ENCODE measurements at regions not wholly inside any gene's neighbourhood (a gene's known extent, or its start where the extent isn't known, plus 50 kb on each side); places are given as distances from the start of the nearest gene placed in this dataset.
"Not testable (repeated sequence)": the region's sequence is repeated elsewhere in the genome, so short reads cannot be mapped to it uniquely, and the experiment has no call there.

DNA sequence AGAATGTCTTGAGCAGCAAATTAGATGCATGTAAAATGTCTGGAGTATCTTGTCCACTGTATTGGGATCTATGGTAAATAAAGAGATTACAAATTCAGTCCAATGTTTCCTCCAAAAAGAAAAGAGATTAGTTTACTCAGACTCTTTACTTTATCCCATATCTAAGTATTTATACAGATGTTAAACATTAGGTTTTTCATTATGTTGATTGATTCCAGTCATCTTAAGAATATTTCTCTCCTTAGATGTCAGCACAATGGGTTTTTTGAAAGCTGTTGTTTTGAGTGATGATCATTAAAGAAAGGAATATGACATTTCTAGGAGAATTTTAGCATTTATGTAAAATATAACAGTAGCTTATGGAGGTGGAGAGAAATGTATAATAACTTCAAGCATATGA is 938.9 kb downstream of the C4orf33 start:
- intact Hi-C loops (cut with DNase I) = no loop called here
- no peak for ATAC-seq
- no peaks in the 10 kb centered on the region for H3K36me3 ChIP-seq
- H3K4me3 ChIP-seq = no peak overlapping the region
- no peaks in the 10 kb centered on the region for H3K9me3 ChIP-seq
- H3K27me3 ChIP-seq (ENCODE audit: low read depth) = no peaks in the 10 kb centered on the region
- TF ChIP-seq CTCF (IDR thresholded peaks at IDR 0.05) = no peak
- no peaks in the 10 kb centered on the region for H3K4me1 ChIP-seq
- DNase-seq = no peak
- H3K27ac ChIP-seq = no peak overlapping the region

DNA sequence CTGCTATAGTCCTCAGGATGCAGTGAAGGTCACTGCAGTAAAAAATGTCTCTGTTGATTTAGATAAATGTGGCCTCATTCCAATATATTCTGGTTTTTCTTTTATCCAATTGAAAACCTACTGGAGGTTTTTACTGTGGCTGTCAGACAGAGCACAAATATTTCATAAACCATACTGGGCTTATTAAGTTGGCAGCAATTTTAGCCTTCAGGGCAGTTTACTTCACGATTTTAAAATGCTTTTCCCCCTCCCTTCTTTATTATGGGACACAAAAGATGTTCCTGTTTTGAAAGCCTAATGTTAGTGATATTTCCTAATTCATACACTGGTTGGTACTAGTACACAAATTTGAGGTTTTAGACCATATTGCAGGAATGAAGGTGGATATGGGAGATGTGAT is 939.4 kb downstream of the C4orf33 start:
- TF ChIP-seq CTCF (IDR thresholded peaks at IDR 0.05) = no peak
- Histone ChIP-seq H3K36me3 (no peaks in the 10 kb centered on the region), H3K9me3 (no peaks in the 10 kb centered on the region), H3K4me3 (no peak overlapping the region), H3K4me1 (no peaks in the 10 kb centered on the region), H3K27ac (no peak overlapping the region), H3K27me3 (ENCODE audit: low read depth) (no peaks in the 10 kb centered on the region)
- ATAC-seq (no peak), DNase-seq (no peak)
- intact Hi-C loops (cut with DNase I) = no loop called here

DNA sequence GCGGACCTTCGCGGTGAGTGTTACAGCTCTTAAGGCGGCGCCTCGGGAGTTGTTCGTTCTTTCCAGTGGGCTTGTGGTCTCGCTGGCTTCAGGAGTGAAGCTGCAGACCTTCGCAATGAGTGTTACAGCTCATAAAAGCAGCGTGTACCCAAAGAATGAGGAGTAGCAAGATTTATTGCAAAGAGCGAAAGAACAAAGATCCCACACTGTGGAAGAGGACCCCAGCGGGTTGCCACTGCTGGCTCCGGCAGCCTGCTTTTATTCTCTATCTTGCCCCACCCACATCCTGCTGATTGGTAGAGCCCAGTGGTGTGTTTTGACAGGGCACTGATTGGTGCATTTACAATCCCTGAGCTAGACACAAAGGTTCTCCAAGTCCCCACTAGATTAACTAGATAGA is 941.9 kb downstream of the C4orf33 start:
- H3K4me1 ChIP-seq; DNase-seq; H3K36me3 ChIP-seq; intact Hi-C loops (cut with DNase I); H3K27ac ChIP-seq; H3K4me3 ChIP-seq; H3K27me3 ChIP-seq (ENCODE audit: low read depth); H3K9me3 ChIP-seq; ATAC-seq: not testable (repeated sequence)

DNA sequence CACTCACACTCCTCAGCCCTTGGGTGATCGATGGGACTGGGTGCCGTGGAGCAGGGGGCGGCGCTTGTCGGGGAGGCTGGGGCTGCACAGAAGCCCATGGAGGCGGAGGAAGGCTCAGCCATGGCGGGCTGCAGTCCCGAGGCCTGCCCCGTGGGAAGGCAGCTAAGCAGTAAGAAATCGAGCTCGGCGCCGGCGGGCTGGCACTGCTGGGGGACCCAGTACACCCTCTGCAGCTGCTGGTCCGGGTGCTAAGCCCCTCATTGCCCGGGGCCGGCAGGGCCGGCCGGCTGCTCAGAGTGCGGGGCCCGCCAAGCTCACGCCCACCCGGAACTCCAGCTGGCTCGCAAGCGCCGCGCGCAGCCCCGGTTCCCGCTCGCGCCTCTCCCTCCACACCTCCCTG is 942.6 kb downstream of the C4orf33 start:
- intact Hi-C loops (cut with DNase I); H3K9me3 ChIP-seq; H3K27me3 ChIP-seq (ENCODE audit: low read depth); H3K36me3 ChIP-seq; DNase-seq; H3K27ac ChIP-seq; ATAC-seq; H3K4me3 ChIP-seq; H3K4me1 ChIP-seq: not testable (repeated sequence)

GRCh38 chr4:130043732-130044160 is 947.8 kb downstream of the C4orf33 start:
- Histone ChIP-seq H3K4me3 (no peak overlapping the region), H3K9me3 (no peaks in the 10 kb centered on the region), H3K27ac (no peak overlapping the region), H3K27me3 (ENCODE audit: low read depth) (no peaks in the 10 kb centered on the region), H3K4me1 (no peaks in the 10 kb centered on the region), H3K36me3 (no peaks in the 10 kb centered on the region)
- no peak for ATAC-seq
- no peak for TF ChIP-seq CTCF (IDR thresholded peaks at IDR 0.05)
- no peak for DNase-seq
- intact Hi-C loops (cut with DNase I) = no loop called here

- intact Hi-C loops (cut with DNase I) = no loop called here
- no peak for TF ChIP-seq CTCF (IDR thresholded peaks at IDR 0.05)
- no peaks in the 10 kb centered on the region for H3K36me3 ChIP-seq
- H3K9me3 ChIP-seq = no peaks in the 10 kb centered on the region
- H3K4me1 ChIP-seq = no peaks in the 10 kb centered on the region
- no peak overlapping the region for H3K27ac ChIP-seq
- DNase-seq (no peak), ATAC-seq (no peak)
- H3K27me3 ChIP-seq (ENCODE audit: low read depth) = no peaks in the 10 kb centered on the region
- no peak overlapping the region for H3K4me3 ChIP-seq
These were observed 949.0 kb downstream of the C4orf33 start for GRCh38 chr4:130044788-130045531.

All from lower lobe of right lung (tissue), 2 donors.